ENCODE measurements at regions not wholly inside any gene's neighbourhood (a gene's known extent, or its start where the extent isn't known, plus 50 kb on each side); places are given as distances from the start of the nearest gene placed in this dataset.

DNA sequence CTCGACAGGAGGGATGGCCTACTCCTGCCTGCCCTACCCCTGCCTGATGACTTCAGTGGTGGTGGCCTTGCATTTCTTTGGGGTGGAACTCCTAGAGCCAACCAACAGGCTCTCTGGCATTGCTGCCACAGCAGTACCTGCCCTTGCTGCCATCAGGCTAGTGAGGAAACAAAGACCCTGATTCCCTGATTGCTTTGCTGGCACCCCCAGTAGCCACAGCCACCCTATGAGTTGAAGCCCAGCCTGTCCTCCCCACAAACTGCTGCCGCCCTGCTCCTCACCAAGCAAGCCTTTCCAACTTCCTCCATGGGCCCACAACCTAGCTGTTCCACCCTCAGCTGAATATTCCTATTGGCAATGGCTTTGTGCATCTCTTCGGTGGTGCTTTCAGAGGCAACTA is 52.5 kb upstream of the KHDRBS2 start:
- no peak for DNase-seq (ENCODE audit: low spot score)
